Activated naive CD4-positive, alpha-beta T cell treated with anti-CD3 and anti-CD28 coated beads for 36 hours (primary cell): ENCODE measurements at regions not wholly inside any gene's neighbourhood (a gene's known extent, or its start where the extent isn't known, plus 50 kb on each side); places are given as distances from the start of the nearest gene placed in this dataset.
"Not testable (repeated sequence)": the region's sequence is repeated elsewhere in the genome, so short reads cannot be mapped to it uniquely, and the experiment has no call there.

Experiments used
- CTCF ChIA-PET: fragments of 350-600 bp; sonication (Branson Sonifier 250); formaldehyde crosslinking; loops from one replicate; lab custom pipeline; 2021; ENCODE audit warnings: antibody characterized with exemption; lab: Charles Lee
- DNase-seq: peaks from one replicate; pipeline ENCODE4 v3.0.0-alpha.2; 2020
- H3K27ac Mint-ChIP-seq: one replicate; pipeline ENCODE4 v1.8.0; 2021; ENCODE audit warnings: mild to moderate bottlenecking, mixed read lengths
- H3K27me3 Mint-ChIP-seq: one replicate; pipeline ENCODE4 v1.8.0; 2021; ENCODE audit warnings: low read depth, mixed read lengths
- H3K36me3 Mint-ChIP-seq: one replicate; pipeline ENCODE4 v1.8.0; 2021; ENCODE audit warnings: low read depth, mixed read lengths
- H3K4me1 Mint-ChIP-seq: one replicate; pipeline ENCODE4 v1.8.0; 2021; ENCODE audit warnings: low read depth, mixed read lengths
- H3K4me3 Mint-ChIP-seq: one replicate; pipeline ENCODE4 v1.8.0; 2021; ENCODE audit warnings: mild to moderate bottlenecking, moderate library complexity, mixed read lengths
- H3K9me3 Mint-ChIP-seq: one replicate; pipeline ENCODE4 v1.8.0; 2021; ENCODE audit warnings: mixed read lengths
- intact Hi-C: fragments of 100-400 bp; cut with micrococcal nuclease; formaldehyde crosslinking; loops from one replicate; pipeline ENCODE4 v1.15.1; 2023

GRCh38 chrX:138057883-138058282 is 492.0 kb downstream of the ZIC3 start:
- peaks cover 3% of the 10 kb centered on the region for H3K27me3 Mint-ChIP-seq
- no peak overlapping the region for H3K27ac Mint-ChIP-seq
- intact Hi-C loops: no loop called here
- no peaks in the 10 kb centered on the region for H3K9me3 Mint-ChIP-seq
- H3K36me3 Mint-ChIP-seq: no peaks in the 10 kb centered on the region
- no peaks in the 10 kb centered on the region for H3K4me1 Mint-ChIP-seq
- no peak for DNase-seq
- CTCF ChIA-PET: no interaction called here
- no peak overlapping the region for H3K4me3 Mint-ChIP-seq

GRCh38 chrX:138058931-138059330 is 493.0 kb downstream of the ZIC3 start:
- no peak overlapping the region for H3K27ac Mint-ChIP-seq
- H3K36me3 Mint-ChIP-seq: no peaks in the 10 kb centered on the region
- CTCF ChIA-PET: no interaction called here
- no peak overlapping the region for H3K4me3 Mint-ChIP-seq
- no peaks in the 10 kb centered on the region for H3K4me1 Mint-ChIP-seq
- intact Hi-C loops: no loop called here
- H3K27me3 Mint-ChIP-seq: peaks cover 3% of the 10 kb centered on the region
- DNase-seq: no peak
- no peaks in the 10 kb centered on the region for H3K9me3 Mint-ChIP-seq

- H3K27ac Mint-ChIP-seq: no peak overlapping the region
- no peaks in the 10 kb centered on the region for H3K4me1 Mint-ChIP-seq
- intact Hi-C loops: no loop called here
- CTCF ChIA-PET: no interaction called here
- H3K36me3 Mint-ChIP-seq: no peaks in the 10 kb centered on the region
- no peak overlapping the region for H3K4me3 Mint-ChIP-seq
- H3K27me3 Mint-ChIP-seq: no peaks in the 10 kb centered on the region
- no peaks in the 10 kb centered on the region for H3K9me3 Mint-ChIP-seq
- no peak for DNase-seq
Measured at GRCh38 chrX:138067415-138067814, 501.5 kb downstream of the ZIC3 start.

- peaks cover 4% of the 10 kb centered on the region for H3K9me3 Mint-ChIP-seq
- H3K27ac Mint-ChIP-seq: no peak overlapping the region
- CTCF ChIA-PET: no interaction called here
- no peak overlapping the region for H3K4me3 Mint-ChIP-seq
- H3K4me1 Mint-ChIP-seq: no peaks in the 10 kb centered on the region
- no peaks in the 10 kb centered on the region for H3K27me3 Mint-ChIP-seq
- H3K36me3 Mint-ChIP-seq: no peaks in the 10 kb centered on the region
- DNase-seq: no peak
- intact Hi-C loops: no loop called here
Measured at GRCh38 chrX:138073626-138074025, 507.7 kb downstream of the ZIC3 start.

- intact Hi-C loops: no loop called here
- no peak overlapping the region for H3K27ac Mint-ChIP-seq
- H3K4me3 Mint-ChIP-seq: no peak overlapping the region
- no peaks in the 10 kb centered on the region for H3K27me3 Mint-ChIP-seq
- H3K9me3 Mint-ChIP-seq: no peaks in the 10 kb centered on the region
- no peak for DNase-seq
- no peaks in the 10 kb centered on the region for H3K36me3 Mint-ChIP-seq
- CTCF ChIA-PET: no interaction called here
- no peaks in the 10 kb centered on the region for H3K4me1 Mint-ChIP-seq
Measured at GRCh38 chrX:138082251-138082650, 516.3 kb downstream of the ZIC3 start.

GRCh38 chrX:138082896-138083295 is 517.0 kb downstream of the ZIC3 start:
- Mint-ChIP-seq H3K27ac (no peak overlapping the region), H3K4me3 (no peak overlapping the region), H3K4me1 (no peaks in the 10 kb centered on the region), H3K27me3 (no peaks in the 10 kb centered on the region), H3K36me3 (no peaks in the 10 kb centered on the region), H3K9me3 (no peaks in the 10 kb centered on the region)
- CTCF ChIA-PET: no interaction called here
- intact Hi-C loops: no loop called here
- DNase-seq: no peak

GRCh38 chrX:138110910-138111309 is 545.0 kb downstream of the ZIC3 start:
- H3K4me1 Mint-ChIP-seq, H3K27me3 Mint-ChIP-seq, intact Hi-C loops, DNase-seq, H3K9me3 Mint-ChIP-seq, H3K4me3 Mint-ChIP-seq, CTCF ChIA-PET, H3K27ac Mint-ChIP-seq, H3K36me3 Mint-ChIP-seq: not testable (repeated sequence)

GRCh38 chrX:138127314-138127713 is 561.4 kb downstream of the ZIC3 start:
- Mint-ChIP-seq H3K4me3 (no peak overlapping the region), H3K4me1 (no peaks in the 10 kb centered on the region), H3K9me3 (no peaks in the 10 kb centered on the region), H3K27me3 (peaks cover 2% of the 10 kb centered on the region), H3K27ac (no peak overlapping the region), H3K36me3 (no peaks in the 10 kb centered on the region)
- no peak for DNase-seq
- intact Hi-C loops: no loop called here
- CTCF ChIA-PET: interaction anchor here (0.8 to 2.1 kb wide), 3 partner anchors 18 to 619 kb away, joined by 3 to 5 read pairs (median 3); no protein-coding TSS in a partner anchor

- Mint-ChIP-seq H3K9me3 (no peaks in the 10 kb centered on the region), H3K36me3 (no peaks in the 10 kb centered on the region), H3K4me3 (no peak overlapping the region), H3K27ac (no peak overlapping the region), H3K4me1 (no peaks in the 10 kb centered on the region), H3K27me3 (peaks cover 2% of the 10 kb centered on the region)
- peak; percentile 10 for DNase-seq
- CTCF ChIA-PET: interaction anchor here (0.6 to 2.1 kb wide), 6 partner anchors 17 to 620 kb away, joined by 3 to 5 read pairs (median 3); no protein-coding TSS in a partner anchor
- intact Hi-C loops: loop anchor here (1.0 kb wide), 1 partner anchor 617 kb away; no protein-coding TSS in a partner anchor
Measured at GRCh38 chrX:138128027-138128671, 562.2 kb downstream of the ZIC3 start.

- CTCF ChIA-PET: no interaction called here
- H3K4me3 Mint-ChIP-seq: no peak overlapping the region
- intact Hi-C loops: no loop called here
- no peaks in the 10 kb centered on the region for H3K27me3 Mint-ChIP-seq
- H3K27ac Mint-ChIP-seq: no peak overlapping the region
- no peaks in the 10 kb centered on the region for H3K36me3 Mint-ChIP-seq
- DNase-seq: no peak
- no peaks in the 10 kb centered on the region for H3K9me3 Mint-ChIP-seq
- no peaks in the 10 kb centered on the region for H3K4me1 Mint-ChIP-seq
Measured at GRCh38 chrX:138150709-138151108, 560.8 kb downstream of the FGF13 start.

- Mint-ChIP-seq H3K9me3 (no peaks in the 10 kb centered on the region), H3K4me1 (no peaks in the 10 kb centered on the region), H3K27ac (no peak overlapping the region), H3K27me3 (no peaks in the 10 kb centered on the region), H3K4me3 (no peak overlapping the region), H3K36me3 (no peaks in the 10 kb centered on the region)
- DNase-seq: no peak
- intact Hi-C loops: no loop called here
- CTCF ChIA-PET: no interaction called here
Measured at GRCh38 chrX:138157850-138158249, 553.7 kb downstream of the FGF13 start.

- Mint-ChIP-seq H3K4me3 (no peak overlapping the region), H3K4me1 (no peaks in the 10 kb centered on the region), H3K27me3 (no peaks in the 10 kb centered on the region), H3K9me3 (no peaks in the 10 kb centered on the region), H3K27ac (no peak overlapping the region), H3K36me3 (no peaks in the 10 kb centered on the region)
- intact Hi-C loops: loop anchor here (1.0 kb wide), 1 partner anchor 553 kb away; no protein-coding TSS in a partner anchor
- peak; percentile 19 for DNase-seq
- CTCF ChIA-PET: interaction anchor here (0.7 kb wide), 1 partner anchor 34 kb away, joined by 3 read pairs; no protein-coding TSS in a partner anchor
Measured at GRCh38 chrX:138191998-138192397, 519.5 kb downstream of the FGF13 start.

GRCh38 chrX:138229718-138230117 is 481.8 kb downstream of the FGF13 start:
- H3K4me3 Mint-ChIP-seq: no peak overlapping the region

More at GRCh38 chrX:138229718-138230117, 481.8 kb downstream of the FGF13 start:
- DNase-seq: no peak
- Mint-ChIP-seq H3K9me3 (peaks cover 1% of the 10 kb centered on the region), H3K4me1 (no peaks in the 10 kb centered on the region), H3K36me3 (no peaks in the 10 kb centered on the region), H3K27ac (no peak overlapping the region), H3K27me3 (no peaks in the 10 kb centered on the region)
- intact Hi-C loops: no loop called here
- CTCF ChIA-PET: no interaction called here
